ENCODE measurements at regions not wholly inside any gene's neighbourhood (a gene's known extent, or its start where the extent isn't known, plus 50 kb on each side); places are given as distances from the start of the nearest gene placed in this dataset.
"Not testable (repeated sequence)": the region's sequence is repeated elsewhere in the genome, so short reads cannot be mapped to it uniquely, and the experiment has no call there.

DNA sequence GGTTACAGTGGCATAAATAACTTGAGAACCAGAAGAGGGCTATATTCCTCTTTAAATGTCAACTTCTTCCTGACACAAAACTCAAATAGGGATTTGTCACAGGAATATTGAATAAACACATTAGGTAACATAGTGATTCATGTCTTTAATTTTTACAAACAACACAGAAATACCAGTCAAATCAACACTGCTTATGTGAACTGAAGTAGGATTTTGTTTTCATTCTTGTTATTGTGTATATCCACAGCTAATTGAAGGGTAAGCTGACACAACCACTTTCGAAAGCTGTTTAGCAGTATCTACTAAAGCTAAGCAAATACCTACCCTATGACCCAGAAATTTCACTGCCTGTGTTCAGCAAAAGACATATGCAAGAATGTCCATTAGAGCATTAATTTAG is 120.4 kb upstream of the EOLA2 start:
- no peak for DNase-seq

GRCh38 chrX:150060406-150060805 is 122.1 kb upstream of the EOLA2 start:
- no peak for DNase-seq

- peak; percentile 8 for DNase-seq
Measured at GRCh38 chrX:150062292-150063137, 124.2 kb upstream of the EOLA2 start.

DNA sequence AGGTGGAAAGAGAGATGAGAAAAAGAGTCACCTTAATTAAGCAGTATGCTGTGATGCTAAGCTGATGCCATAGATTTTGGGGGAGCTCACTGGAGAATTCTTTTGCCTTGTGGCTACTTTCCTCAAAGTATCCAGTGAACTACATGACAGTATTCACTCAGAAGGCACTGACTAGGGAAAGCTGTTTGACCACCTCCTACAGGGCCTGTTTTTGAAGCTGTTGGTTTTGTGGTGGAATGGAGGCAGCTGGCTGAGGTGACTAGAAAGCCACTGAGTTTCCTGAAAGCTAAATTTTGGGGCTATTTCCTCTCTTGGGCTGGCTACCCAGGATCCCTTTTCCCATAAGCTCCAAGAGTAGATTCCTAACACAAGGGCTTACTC is 124.8 kb upstream of the EOLA2 start:
- no peak for DNase-seq

DNA sequence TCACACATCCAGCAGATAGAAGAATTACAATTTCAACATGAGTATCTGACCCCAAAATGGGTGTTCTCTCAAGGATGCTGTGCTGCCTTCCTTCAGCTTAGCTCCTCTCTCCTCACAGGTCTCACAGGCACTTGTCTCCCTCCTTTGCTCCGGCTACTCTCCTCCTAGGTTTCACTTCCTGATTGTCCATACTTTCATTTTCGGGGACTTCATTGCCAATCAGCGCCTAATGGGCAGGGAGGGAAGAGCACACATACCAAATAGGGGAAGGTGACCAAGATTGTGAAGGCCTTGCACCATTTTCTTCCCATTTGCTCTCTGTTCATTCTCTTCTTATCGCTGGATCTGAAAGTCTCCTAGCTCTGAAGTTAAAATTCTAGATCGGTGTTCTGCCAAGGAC is 125.4 kb upstream of the EOLA2 start:
- DNase-seq: no peak

- DNase-seq: no peak
Measured at GRCh38 chrX:150074175-150074574, 135.9 kb upstream of the EOLA2 start.

- no peak for DNase-seq
Measured at GRCh38 chrX:150080497-150080896, 142.2 kb upstream of the EOLA2 start.

GRCh38 chrX:150081076-150081475 is 142.8 kb upstream of the EOLA2 start:
- no peak for DNase-seq

GRCh38 chrX:150084496-150085229 is 146.4 kb upstream of the EOLA2 start:
- no peak for DNase-seq

DNA sequence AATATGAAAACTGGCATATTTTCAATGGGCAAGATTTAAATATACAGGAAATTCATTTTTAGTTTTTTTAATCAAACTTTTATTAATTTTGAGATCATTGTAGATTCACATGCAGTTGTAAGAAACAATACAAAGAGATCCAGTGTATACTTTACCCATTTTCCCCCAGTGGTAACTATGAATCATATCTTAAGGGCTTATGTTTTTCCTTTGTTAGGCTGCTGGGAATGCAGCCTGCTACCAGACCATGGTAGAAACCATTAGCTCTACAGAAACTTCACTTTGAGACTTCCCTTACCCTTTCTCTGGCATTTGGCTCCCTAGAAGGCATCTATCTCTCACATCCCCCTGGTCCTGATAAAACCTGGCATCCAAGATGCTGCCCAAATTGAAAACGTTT is 147.6 kb upstream of the EOLA2 start:
- no peak for DNase-seq

- DNase-seq: no peak
Measured at GRCh38 chrX:150086371-150086770, 148.1 kb upstream of the EOLA2 start.

DNA sequence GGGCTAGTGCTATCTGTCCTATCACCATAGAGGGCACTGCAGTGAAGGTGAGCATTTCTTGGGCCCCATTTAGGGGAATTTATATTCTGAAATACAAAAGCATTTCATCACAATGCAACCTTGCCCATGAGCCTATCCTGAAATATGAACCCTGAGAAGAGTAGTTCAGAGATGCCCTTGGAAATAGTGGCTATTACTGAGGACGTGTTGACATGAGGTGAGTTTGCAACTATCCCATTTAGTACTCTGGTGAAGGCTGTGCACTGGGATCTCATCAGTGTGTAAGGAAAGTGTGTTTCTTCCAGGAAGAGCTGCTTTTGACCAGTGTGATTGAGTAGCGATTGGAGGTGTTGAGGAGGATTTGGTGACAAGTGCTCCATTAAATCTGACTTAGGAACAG is 149.3 kb upstream of the EOLA2 start:
- DNase-seq: no peak

DNA sequence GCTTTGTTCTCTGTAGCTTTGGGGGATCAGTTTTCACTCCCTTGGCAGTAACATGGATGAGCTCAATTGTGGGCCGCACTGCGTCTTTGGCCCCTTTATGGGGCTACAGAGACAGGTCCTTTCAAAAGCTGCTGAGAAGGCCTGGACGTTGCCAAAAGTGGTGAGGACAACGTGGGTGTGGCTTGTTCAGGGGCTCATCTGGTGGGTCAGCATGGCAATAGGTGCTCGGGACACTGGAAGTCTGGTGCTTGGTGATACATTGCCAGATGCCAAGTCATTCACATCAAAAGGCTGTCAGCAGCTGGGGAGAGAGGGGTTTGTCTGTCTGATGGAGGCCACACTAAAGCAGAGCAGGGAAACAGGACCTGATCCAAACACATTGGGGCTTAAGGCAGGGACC is 149.8 kb upstream of the EOLA2 start:
- DNase-seq: no peak

DNA sequence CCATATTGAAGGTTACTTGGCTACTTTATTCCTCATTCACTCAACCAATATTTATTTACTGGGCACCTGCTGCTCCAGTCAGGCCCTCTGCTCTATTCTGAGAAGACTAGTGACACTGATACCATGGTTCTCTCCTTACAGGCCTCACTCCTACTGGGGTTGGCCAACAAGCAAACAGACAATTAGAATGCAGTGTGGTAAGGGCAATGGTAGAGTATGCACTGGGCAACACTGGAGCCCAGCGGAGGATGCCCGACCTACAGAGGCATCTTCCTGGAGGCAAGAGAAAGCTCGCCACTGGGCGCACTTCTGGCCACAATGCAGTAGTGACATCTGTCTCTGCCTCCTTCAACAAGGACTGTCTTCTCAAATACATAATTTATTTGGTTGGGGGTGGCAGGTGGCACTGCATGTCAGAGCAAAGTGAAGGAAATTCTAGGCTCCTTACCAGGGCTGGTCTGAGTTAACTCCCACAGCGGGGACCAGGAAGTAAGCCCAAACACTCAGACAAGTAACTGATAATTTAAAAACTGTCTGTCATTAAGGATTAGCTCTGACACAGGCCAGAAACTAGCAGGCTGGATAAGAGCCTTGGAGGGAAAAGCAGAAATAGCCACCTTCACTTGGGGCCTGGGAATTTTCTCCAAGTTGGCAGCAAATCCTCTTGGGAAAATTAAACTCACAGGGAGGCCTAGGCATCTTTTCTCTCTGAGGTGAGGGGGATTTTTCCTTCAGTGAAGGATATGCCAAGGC is 150.7 kb upstream of the EOLA2 start:
- DNase-seq: no peak

DNA sequence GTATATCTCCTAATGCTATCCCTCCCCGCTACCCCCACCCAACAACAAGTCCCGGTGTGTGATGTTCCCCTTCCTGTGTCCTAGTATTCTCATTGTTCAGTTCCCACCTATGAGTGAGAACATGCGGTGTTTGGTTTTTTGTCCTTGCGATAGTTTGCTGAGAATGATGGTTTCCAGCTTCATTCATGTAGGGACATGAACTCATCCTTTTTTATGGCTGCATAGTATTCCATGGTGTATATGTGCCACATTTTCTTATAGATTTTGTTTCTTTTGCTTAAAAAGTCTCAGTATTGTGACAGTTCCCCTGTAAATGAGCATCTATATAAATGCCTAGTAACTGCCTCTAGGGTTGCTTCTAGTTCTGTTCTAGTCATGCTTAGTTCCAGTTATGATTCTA is 153.0 kb upstream of the EOLA2 start:
- not testable (repeated sequence) for DNase-seq

DNA sequence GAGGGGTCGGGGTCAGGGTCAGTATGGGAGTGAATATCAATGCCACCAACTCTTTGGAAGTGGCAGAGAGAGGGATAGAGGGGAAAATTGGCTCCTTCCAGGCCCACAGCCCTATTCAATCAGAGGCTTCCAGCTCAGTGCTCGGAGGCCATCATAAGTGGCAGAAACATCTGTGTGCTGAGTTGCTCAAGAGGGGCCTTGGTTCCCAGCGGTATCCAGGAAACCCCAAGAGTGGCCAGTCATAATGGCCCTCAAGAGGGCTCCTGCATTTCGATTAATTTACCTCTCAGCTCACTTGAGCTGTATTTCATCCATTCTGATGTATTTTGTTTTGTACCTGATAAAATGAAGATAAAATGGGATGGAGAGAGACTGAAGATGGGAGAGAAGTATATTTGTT is 154.3 kb upstream of the EOLA2 start:
- DNase-seq: no peak

- no peak for DNase-seq
Measured at GRCh38 chrX:150094375-150094774, 156.1 kb upstream of the EOLA2 start.

- DNase-seq: no peak
Measured at GRCh38 chrX:150094996-150095395, 156.7 kb upstream of the EOLA2 start.

GRCh38 chrX:150099316-150099715 is 161.0 kb upstream of the EOLA2 start:
- DNase-seq: no peak

DNA sequence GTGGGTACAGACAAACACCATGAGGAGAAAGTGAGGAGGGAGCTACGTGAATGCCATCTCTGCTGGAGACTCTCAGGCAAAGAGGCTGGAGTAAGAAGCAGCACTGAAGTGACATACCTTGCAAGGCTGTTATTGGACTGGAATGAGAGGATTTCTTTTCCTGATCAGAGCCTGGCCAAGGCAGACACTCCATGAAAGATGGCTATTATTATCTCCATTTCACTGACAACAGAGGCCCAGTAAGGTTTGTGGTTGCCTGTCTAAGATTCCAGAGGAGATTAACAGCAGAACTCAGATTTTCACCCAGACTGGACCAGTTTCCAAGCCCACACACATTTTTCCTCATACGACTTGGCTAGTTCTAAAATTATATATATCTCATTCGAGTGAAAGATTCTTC is 162.0 kb upstream of the EOLA2 start:
- DNase-seq: no peak

GRCh38 chrX:150118476-150118875 is 180.2 kb upstream of the EOLA2 start:
- no peak for DNase-seq

GRCh38 chrX:150119323-150119722 is 181.0 kb upstream of the EOLA2 start:
- DNase-seq: no peak

- not testable (repeated sequence) for DNase-seq
Measured at GRCh38 chrX:150125045-150125444, 186.8 kb upstream of the EOLA2 start.

DNA sequence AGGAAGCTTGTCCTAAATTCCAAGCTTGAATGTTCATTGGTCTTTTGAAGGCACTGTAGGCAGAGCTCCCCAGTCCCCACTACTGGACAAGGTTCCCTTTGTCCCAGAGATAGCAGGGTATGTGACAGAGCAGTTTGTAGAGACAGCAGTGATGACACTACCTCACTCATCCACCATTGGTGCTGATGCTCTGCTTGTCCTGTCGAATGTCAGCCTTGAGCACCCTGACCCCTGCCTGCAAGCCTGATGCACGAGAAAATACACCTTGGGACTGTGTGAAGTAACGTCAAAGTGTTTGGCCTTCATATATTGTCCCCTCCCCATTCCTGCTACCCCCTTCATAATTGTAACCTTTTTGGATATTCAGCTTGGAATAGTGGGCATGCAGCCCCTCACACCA is 188.9 kb upstream of the EOLA2 start:
- DNase-seq: no peak
